H1 (cell line): ENCODE measurements at regions not wholly inside any gene's neighbourhood (a gene's known extent, or its start where the extent isn't known, plus 50 kb on each side); places are given as distances from the start of the nearest gene placed in this dataset.

Source experiments
- CTCF ChIA-PET: fragments of 300-600 bp; sonication (Branson Sonifier 250); formaldehyde crosslinking; loops from one replicate; lab custom pipeline; 2021; ENCODE audit not compliant: partially characterized antibody; lab: Charles Lee
- POLR2A ChIA-PET: fragments of 300-600 bp; sonication (Branson Sonifier 250); formaldehyde crosslinking; loops from one replicate; lab custom pipeline; 2021; ENCODE audit warnings: inconsistent platforms; ENCODE audit not compliant: partially characterized antibody; lab: Charles Lee
- DNase-seq, 2 experiments: peaks; one replicate each; pipeline versions ENCODE4 v3.0.0 to v3.0.0-alpha.2; 2010 to 2022; ENCODE audit warnings: low spot score in 2 of 2, low read depth in 1 of 2, mixed read lengths in 1 of 2
- FAIRE-seq: peaks from 2 replicates; lab custom pipeline; 2011; peaks lifted over from hg19 to GRCh38; lab: Jason Lieb, UNC
- H2AFZ ChIP-seq: 2 replicates; pipeline ENCODE4 v1.8.1; 2012; ENCODE audit warnings: low read length, inconsistent platforms
- H2AK5ac ChIP-seq: 2 replicates; pipeline ENCODE4 v1.6.1; 2013; ENCODE audit warnings: low read depth, low read length
- H2BK120ac ChIP-seq: replicated peaks from 2 replicates; pipeline ENCODE3; 2013; ENCODE audit warnings: low read depth, low read length, inconsistent platforms
- H2BK12ac ChIP-seq: 2 replicates; pipeline ENCODE4 v1.6.1; 2013; ENCODE audit warnings: low read depth, low read length
- H2BK15ac ChIP-seq: 2 replicates; pipeline ENCODE4 v1.6.1; 2013; ENCODE audit warnings: low read length
- H2BK20ac ChIP-seq: 2 replicates; pipeline ENCODE4 v1.6.1; 2013; ENCODE audit warnings: low read length
- H2BK5ac ChIP-seq: 2 replicates; pipeline ENCODE4 v1.6.1; 2013; ENCODE audit warnings: low read depth, low read length
- H3K14ac ChIP-seq: 2 replicates; pipeline ENCODE4 v1.6.1; 2013; ENCODE audit warnings: inconsistent platforms; ENCODE audit not compliant: insufficient read length
- H3K18ac ChIP-seq: 2 replicates; pipeline ENCODE4 v1.6.1; 2013; ENCODE audit warnings: low read length; ENCODE audit errors: extremely low read depth
- H3K23ac ChIP-seq: 2 replicates; pipeline ENCODE4 v1.6.1; 2013; ENCODE audit warnings: inconsistent platforms; ENCODE audit not compliant: insufficient read length
- H3K23me2 ChIP-seq: 2 replicates; pipeline ENCODE4 v1.6.1; 2013; ENCODE audit warnings: low read depth, low read length
- H3K27ac ChIP-seq: 2 replicates; pipeline ENCODE4 v1.6.1; 2011; ENCODE audit warnings: low read depth, low read length, inconsistent platforms
- H3K27me3 ChIP-seq, 4 experiments: replicated peaks in 1 of 4; 1 replicate in 1 of 4; 2 replicates in 3 of 4; pipeline versions ENCODE4 v1.6.1 to v1.8.1; 2011 to 2013; ENCODE audit warnings: low read length in 3 of 4, mild to moderate bottlenecking in 3 of 4, inconsistent platforms in 2 of 4, mixed read lengths in 2 of 4, moderate library complexity in 1 of 4; ENCODE audit not compliant: control insufficient read depth in 3 of 4, insufficient read depth in 3 of 4; ENCODE audit errors: extremely low read depth in 1 of 4
- H3K36me3 ChIP-seq, 4 experiments: 2 replicates each; pipeline versions ENCODE4 v1.6.1 to v1.8.1; 2011 to 2013; ENCODE audit warnings: mild to moderate bottlenecking in 4 of 4, low read length in 3 of 4, moderate library complexity in 2 of 4, control low read depth in 1 of 4, inconsistent platforms in 1 of 4; ENCODE audit not compliant: insufficient read depth in 4 of 4, control insufficient read depth in 2 of 4
- H3K4ac ChIP-seq: replicated peaks from 2 replicates; pipeline ENCODE3; 2013; ENCODE audit warnings: low read length, low read depth, mixed read lengths, inconsistent platforms; ENCODE audit not compliant: insufficient read length
- H3K4me1 ChIP-seq, 4 experiments: replicated peaks in 1 of 4; 1 replicate in 1 of 4; 2 replicates in 3 of 4; pipeline versions ENCODE4 v1.6.1 to v1.8.1; 2011 to 2013; ENCODE audit warnings: low read length in 3 of 4, inconsistent platforms in 2 of 4, mixed read lengths in 1 of 4; ENCODE audit not compliant: insufficient read depth in 4 of 4, control insufficient read depth in 3 of 4
- H3K4me2 ChIP-seq, 2 experiments: 2 replicates each; pipeline versions ENCODE4 v1.6.1 to v1.8.1; 2011 to 2013; ENCODE audit warnings: low read depth in 2 of 2, low read length in 2 of 2, control low read depth in 1 of 2, inconsistent platforms in 1 of 2, mild to moderate bottlenecking in 1 of 2; ENCODE audit not compliant: insufficient read depth in 1 of 2
- H3K4me3 ChIP-seq, 4 experiments: fragments of 200-600, 300-600 bp in 1 of 4; sonication (generic), shearing (Covaris generic), sonication (Bioruptor Twin) in 1 of 4; 2 replicates each; pipeline versions ENCODE4 v1.5.1 to v1.8.1; 2011 to 2016; ENCODE audit warnings: low read length in 4 of 4, low read depth in 3 of 4, control low read depth in 2 of 4, inconsistent platforms in 2 of 4, mild to moderate bottlenecking in 2 of 4, mixed read lengths in 1 of 4, moderate library complexity in 1 of 4; ENCODE audit not compliant: insufficient read depth in 2 of 4; ENCODE audit errors: extremely low read depth in 1 of 4
- H3K56ac ChIP-seq: replicated peaks from 2 replicates; pipeline ENCODE3; 2013; ENCODE audit warnings: low read depth, mild to moderate bottlenecking, mixed read lengths, low read length, inconsistent platforms; ENCODE audit not compliant: insufficient read length
- H3K79me1 ChIP-seq: 2 replicates; pipeline ENCODE4 v1.6.1; 2013; ENCODE audit warnings: low read depth, low read length, control low read depth
- H3K79me2 ChIP-seq, 2 experiments: 2 replicates each; pipeline versions ENCODE4 v1.6.1 to v1.8.1; 2012 to 2013; ENCODE audit warnings: low read length in 2 of 2, mild to moderate bottlenecking in 2 of 2, inconsistent platforms in 1 of 2; ENCODE audit not compliant: insufficient read depth in 2 of 2, control insufficient read depth in 1 of 2
- H3K9ac ChIP-seq, 4 experiments: replicated peaks in 1 of 4; 1 replicate in 1 of 4; 2 replicates in 3 of 4; pipeline versions ENCODE4 v1.6.1 to v1.8.1; 2011 to 2013; ENCODE audit warnings: low read depth in 3 of 4, low read length in 3 of 4, control low read depth in 2 of 4, mild to moderate bottlenecking in 2 of 4, moderate library complexity in 2 of 4, inconsistent platforms in 1 of 4; ENCODE audit errors: extremely low read depth in 1 of 4
- H3K9me3 ChIP-seq, 2 experiments: 2 replicates each; pipeline versions ENCODE4 v1.6.1 to v1.8.1; 2012 to 2013; ENCODE audit warnings: mild to moderate bottlenecking in 2 of 2, moderate library complexity in 2 of 2, control low read depth in 1 of 2, inconsistent platforms in 1 of 2, low read depth in 1 of 2, low read length in 1 of 2, mixed read lengths in 1 of 2; ENCODE audit not compliant: insufficient read depth in 2 of 2
- H4K20me1 ChIP-seq, 2 experiments: replicated peaks in 1 of 2; 2 replicates each; pipeline versions ENCODE3 to v1.8.1; 2011 to 2013; ENCODE audit warnings: inconsistent platforms in 2 of 2, low read length in 2 of 2, mild to moderate bottlenecking in 1 of 2; ENCODE audit not compliant: insufficient read depth in 2 of 2, control insufficient read depth in 1 of 2
- H4K5ac ChIP-seq: 2 replicates; pipeline ENCODE4 v1.6.1; 2013; ENCODE audit warnings: low read length, low read depth, mixed read lengths, inconsistent platforms; ENCODE audit not compliant: insufficient read length
- H4K8ac ChIP-seq: 2 replicates; pipeline ENCODE4 v1.8.0; 2013; ENCODE audit warnings: mild to moderate bottlenecking, moderate library complexity, low read length, inconsistent platforms; ENCODE audit not compliant: insufficient read depth; ENCODE audit errors: extremely low read depth
- H4K91ac ChIP-seq: replicated peaks from 2 replicates; pipeline ENCODE3; 2013; ENCODE audit warnings: low read length, mixed read lengths, inconsistent platforms; ENCODE audit not compliant: insufficient read length
- ATF3 ChIP-seq: IDR thresholded peaks from 2 replicates; pipeline ENCODE4 v1.6.1; 2011; ENCODE audit warnings: low read depth, mild to moderate bottlenecking, low read length; ENCODE audit not compliant: insufficient read depth
- BCL11A ChIP-seq, 2 experiments: IDR thresholded peaks; one replicate each; pipeline ENCODE4 v1.6.1; 2011; ENCODE audit warnings: low read depth in 2 of 2, low read length in 2 of 2, mild to moderate bottlenecking in 2 of 2
- CEBPB ChIP-seq: IDR thresholded peaks from 2 replicates; pipeline ENCODE4 v1.6.1; 2012; ENCODE audit warnings: low read depth, low read length
- CHD1 ChIP-seq: IDR thresholded peaks from 2 replicates; pipeline ENCODE4 v1.6.1; 2012; ENCODE audit warnings: low read depth, low read length, improper control_type of control experiment
- CHD2 ChIP-seq: IDR thresholded peaks from 2 replicates; pipeline ENCODE4 v1.6.1; 2012; ENCODE audit warnings: low read length, improper control_type of control experiment
- E2F6 ChIP-seq: IDR thresholded peaks from 2 replicates; pipeline ENCODE4 v1.6.1; 2012; ENCODE audit warnings: inconsistent platforms
- GABPA ChIP-seq: IDR thresholded peaks from 2 replicates; pipeline ENCODE4 v1.6.1; 2011; ENCODE audit warnings: mild to moderate bottlenecking, low read length, moderate library complexity, borderline replicate concordance; ENCODE audit not compliant: insufficient read depth
- KDM4A ChIP-seq: IDR thresholded peaks from one replicate; pipeline ENCODE4 v1.7.1; 2012; ENCODE audit warnings: low read depth, mild to moderate bottlenecking, moderate library complexity, low read length, inconsistent platforms; ENCODE audit not compliant: severe bottlenecking
- SP4 ChIP-seq: IDR thresholded peaks from 2 replicates; pipeline ENCODE4 v1.6.1; 2012; ENCODE audit warnings: low read length, inconsistent platforms
- TAF1 ChIP-seq: IDR thresholded peaks from 2 replicates; pipeline ENCODE4 v1.6.1; 2011; ENCODE audit warnings: mild to moderate bottlenecking, low read depth, low read length
- TEAD4 ChIP-seq: IDR thresholded peaks from 2 replicates; pipeline ENCODE4 v1.6.1; 2012; ENCODE audit warnings: low read depth, low read length, inconsistent platforms, mixed read lengths
- WGBS, 2 experiments: shearing (Covaris generic) in 1 of 2; methylation state at CpG; one replicate each; pipeline versions ENCODE4 v1.1.6 to v1.1.7; 2013 to 2015; ENCODE audit warnings: low lambda C conversion rate in 2 of 2, mixed read lengths in 2 of 2, inconsistent platforms in 1 of 2, low coverage in 1 of 2, missing lambda C conversion rate in 1 of 2; ENCODE audit not compliant: insufficient replicate concordance in 2 of 2, insufficient coverage in 1 of 2, insufficient read length in 1 of 2; ENCODE audit errors: extremely low coverage in 1 of 2, missing lambda C conversion rate in 1 of 2; 5-methylcytosine and 5-hydroxymethylcytosine counted together

GRCh38 chr21:19048098-19048672 is 644.6 kb upstream of the TMPRSS15 start:
- H2BK20ac ChIP-seq = no peak overlapping the region
- no peak overlapping the region for H2BK12ac ChIP-seq
- ChIA-PET CTCF (no interaction called here), POLR2A (no interaction called here)
- no peak overlapping the region for H3K4ac ChIP-seq
- no peaks in the 10 kb centered on the region for H3K36me3 ChIP-seq
- no peaks in the 10 kb centered on the region for H3K79me2 ChIP-seq
- H3K4me2 ChIP-seq = no peak overlapping the region
- H3K56ac ChIP-seq = no peak overlapping the region
- no peaks in the 10 kb centered on the region for H3K27me3 ChIP-seq
- FAIRE-seq = no peak
- no peak overlapping the region for H3K4me3 ChIP-seq
- no peak for DNase-seq
- WGBS, 2 experiments = 93% methylated on average over 4 of the region's 4 CpGs; no CpG with 5 or more reads in 1 of the 2 experiments
- H4K5ac ChIP-seq = no peak overlapping the region
- H3K79me1 ChIP-seq = no peaks in the 10 kb centered on the region
- no peak overlapping the region for H2AK5ac ChIP-seq
- no peak overlapping the region for H2BK15ac ChIP-seq
- no peak overlapping the region for H3K18ac ChIP-seq
- no peak overlapping the region for H3K9ac ChIP-seq
- H4K20me1 ChIP-seq = no peaks in the 10 kb centered on the region
- H3K27ac ChIP-seq = no peak overlapping the region
- H4K91ac ChIP-seq = no peak overlapping the region
- no peak overlapping the region for H2BK120ac ChIP-seq
- no peak overlapping the region for H3K23ac ChIP-seq
- no peak overlapping the region for H4K8ac ChIP-seq
- no peaks in the 10 kb centered on the region for H3K4me1 ChIP-seq
- no peaks in the 10 kb centered on the region for H3K9me3 ChIP-seq
- no peak overlapping the region for H2BK5ac ChIP-seq
- no peak overlapping the region for H2AFZ ChIP-seq
- H3K23me2 ChIP-seq = no peaks in the 10 kb centered on the region
- H3K14ac ChIP-seq = no peak overlapping the region
- TF ChIP-seq GABPA (no peak), TEAD4 (no peak), BCL11A (IDR thresholded peaks at IDR 0.05; ENCODE audit: low read depth in 2 of 2, low read length in 2 of 2) (no peak), KDM4A (no peak), CHD2 (no peak), CHD1 (no peak), TAF1 (no peak), CEBPB (no peak), SP4 (no peak), E2F6 (no peak), ATF3 (no peak)
